Heart left ventricle (tissue), 13 donors: ENCODE measurements at regions not wholly inside any gene's neighbourhood (a gene's known extent, or its start where the extent isn't known, plus 50 kb on each side); places are given as distances from the start of the nearest gene placed in this dataset.

Source experiments
- POLR2A ChIP-seq, 2 donors: fragments of 450-650 bp; IDR thresholded peaks; one replicate each; pipeline ENCODE4 v1.6.1; 2017; ENCODE audit warnings: antibody characterized with exemption in 2 of 2, mild to moderate bottlenecking in 2 of 2, moderate library complexity in 2 of 2
- TF ChIP-seq, protein P1 (sequence below), 12 donors: fragments of 200-600 bp; sonication (generic) in 4 of 12; IDR thresholded peaks; one replicate each; pipeline versions ENCODE4 v1.5.0 to v1.8.0; 2018 to 2022; ENCODE audit warnings: antibody characterized with exemption in 12 of 12, mild to moderate bottlenecking in 5 of 12
- donor health status: ischemic (EF 13 %, LVEDD 7.1; RV severe dilation, severe dysfunction).
- donor health status: DM: no; HTN: yes; CAD: no.
- donor health status: DM: no; HTN: no; CAD: no.
- donor health status: ischemic (EF 25% LVEDD 6.9; RV normal size, moderate dysfunction).
- donor health status: ischemic (EF 25% LVEDD 5.7; RV mildly dilated, moderate dysfunction).
- donor health status: ischemic (EF 35%, LVEDD 5.7; RV mildly dilated, moderate dysfunction).
- donor health status: nonischemic (EF 11% LVEDD 7.7; RV severe dilation, severe dysfunction).
- donor health status: DM: yes; HTN: yes; CAD: no.
- donor health status: PGD.
- donor health status: ischemic (EF 29% LVEDD 5.4; RV normal size, mild dysfunction).
- donor health status: nonischemic (EF 23%, LVEDD 6.1; RV moderate dilation, normal function).

DNA sequence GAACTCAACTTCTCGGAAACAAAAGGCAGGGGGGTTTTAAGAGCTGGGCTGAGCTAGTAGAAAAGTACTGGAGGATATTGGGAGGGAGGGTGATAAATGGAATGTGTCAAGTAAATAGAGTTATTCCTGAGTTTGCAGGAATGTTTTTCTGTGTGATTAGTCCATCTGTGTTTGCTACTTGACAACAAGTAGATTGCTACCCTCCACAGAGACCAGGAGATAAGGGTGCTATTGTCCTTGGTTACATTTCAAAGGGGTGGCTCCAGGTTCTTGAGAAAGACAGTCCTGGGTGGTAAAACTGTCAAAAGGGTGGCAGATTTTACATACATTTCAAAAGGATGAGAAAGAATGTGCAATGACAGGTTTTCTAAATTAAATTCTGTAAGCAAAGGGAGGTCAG, 181.2 kb upstream of the PPP3CA start:
- TF ChIP-seq, protein P1, sequence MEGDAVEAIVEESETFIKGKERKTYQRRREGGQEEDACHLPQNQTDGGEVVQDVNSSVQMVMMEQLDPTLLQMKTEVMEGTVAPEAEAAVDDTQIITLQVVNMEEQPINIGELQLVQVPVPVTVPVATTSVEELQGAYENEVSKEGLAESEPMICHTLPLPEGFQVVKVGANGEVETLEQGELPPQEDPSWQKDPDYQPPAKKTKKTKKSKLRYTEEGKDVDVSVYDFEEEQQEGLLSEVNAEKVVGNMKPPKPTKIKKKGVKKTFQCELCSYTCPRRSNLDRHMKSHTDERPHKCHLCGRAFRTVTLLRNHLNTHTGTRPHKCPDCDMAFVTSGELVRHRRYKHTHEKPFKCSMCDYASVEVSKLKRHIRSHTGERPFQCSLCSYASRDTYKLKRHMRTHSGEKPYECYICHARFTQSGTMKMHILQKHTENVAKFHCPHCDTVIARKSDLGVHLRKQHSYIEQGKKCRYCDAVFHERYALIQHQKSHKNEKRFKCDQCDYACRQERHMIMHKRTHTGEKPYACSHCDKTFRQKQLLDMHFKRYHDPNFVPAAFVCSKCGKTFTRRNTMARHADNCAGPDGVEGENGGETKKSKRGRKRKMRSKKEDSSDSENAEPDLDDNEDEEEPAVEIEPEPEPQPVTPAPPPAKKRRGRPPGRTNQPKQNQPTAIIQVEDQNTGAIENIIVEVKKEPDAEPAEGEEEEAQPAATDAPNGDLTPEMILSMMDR (IDR thresholded peaks at IDR 0.05): no peak
- no peak for TF ChIP-seq POLR2A (IDR thresholded peaks at IDR 0.05)
